RPMI7951 (cell line): ENCODE measurements at regions not wholly inside any gene's neighbourhood (a gene's known extent, or its start where the extent isn't known, plus 50 kb on each side); places are given as distances from the start of the nearest gene placed in this dataset.

ENCODE experiments used
- DNase-seq: peaks from one replicate; pipeline ENCODE4 v3.0.0-alpha.2; 2012; ENCODE audit warnings: low read depth

- DNase-seq, result peak; percentile 72
Measured at GRCh38 chr4:57425610-57426009, 315.4 kb upstream of the IGFBP7 start.

DNA sequence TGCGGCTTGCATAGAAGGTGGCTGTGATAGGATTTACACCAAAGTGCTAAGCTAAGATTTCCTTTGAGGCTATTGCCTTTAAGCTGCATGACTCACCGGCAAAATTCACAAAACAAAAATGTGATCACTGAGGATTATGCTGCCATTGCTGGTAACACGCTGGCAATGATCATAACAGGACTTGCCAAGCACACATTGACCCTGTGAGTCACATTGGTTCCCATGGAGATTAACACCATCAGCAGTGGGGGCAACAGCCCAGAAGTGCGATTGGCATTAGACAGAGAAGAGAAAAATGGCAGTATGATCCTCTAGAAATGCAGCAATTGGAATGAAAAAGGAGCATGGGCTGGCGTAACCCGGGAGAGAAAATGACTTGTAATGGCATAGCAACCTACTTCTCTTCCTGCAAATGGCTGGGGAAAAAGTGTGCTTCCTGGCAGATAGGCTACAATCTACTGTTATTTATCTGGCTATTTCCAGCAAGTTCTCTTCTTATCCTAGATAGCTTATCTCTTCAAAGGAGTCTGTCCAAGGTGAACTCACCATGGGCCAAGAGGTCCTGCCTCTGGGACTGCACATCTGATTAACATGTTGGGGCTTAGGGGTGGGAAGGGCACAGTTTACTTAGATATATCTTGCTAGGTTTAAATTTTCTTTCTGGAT lies 314.2 kb upstream of the IGFBP7 start:
- peak; percentile 94 for DNase-seq

DNA sequence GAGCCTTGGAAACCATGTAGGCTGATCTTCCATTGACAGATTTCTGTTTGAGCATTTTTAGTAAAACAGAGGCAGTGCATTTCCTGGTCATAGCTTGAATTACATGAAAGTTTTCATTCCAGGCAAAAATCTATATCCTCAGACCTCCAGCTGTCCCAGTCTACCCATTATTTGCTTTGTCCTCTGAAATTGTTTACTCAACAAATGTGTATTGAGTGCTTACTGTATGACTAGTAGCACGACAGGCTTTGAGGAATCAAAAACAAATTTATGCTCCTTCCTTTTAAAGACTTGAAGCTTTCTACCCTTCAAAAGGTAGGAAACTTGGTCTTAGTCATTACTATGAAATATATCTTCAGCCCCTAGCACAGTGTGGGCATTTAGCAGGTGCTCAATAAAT lies 307.9 kb upstream of the IGFBP7 start:
- DNase-seq, result no peak

- no peak for DNase-seq
Measured at GRCh38 chr4:57412259-57413054, 302.3 kb upstream of the IGFBP7 start.

- peak; percentile 45 for DNase-seq
Measured at GRCh38 chr4:57410331-57411052, 300.3 kb upstream of the IGFBP7 start.

GRCh38 chr4:57405359-57405758 lies 295.2 kb upstream of the IGFBP7 start:
- DNase-seq, result peak; percentile 90

DNA sequence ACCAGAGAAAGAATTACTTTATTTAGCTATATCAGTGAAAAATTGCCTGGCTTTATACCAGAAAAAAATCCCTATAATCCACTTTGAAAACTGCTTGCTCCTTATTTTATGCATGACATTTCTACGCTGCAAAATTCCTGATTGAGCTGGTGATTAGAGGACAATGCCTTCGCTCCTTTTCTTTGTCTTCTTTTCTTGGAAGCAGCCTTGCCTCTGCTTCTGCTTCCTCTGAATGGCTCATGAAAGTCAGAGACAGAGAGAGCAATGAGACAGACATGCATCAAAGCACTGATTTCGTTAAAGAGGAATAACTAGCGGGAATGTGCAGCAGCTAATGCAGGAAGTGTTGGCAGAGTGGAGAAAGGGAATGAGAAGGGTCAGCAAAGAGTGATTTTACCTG lies 294.3 kb upstream of the IGFBP7 start:
- DNase-seq, result no peak

GRCh38 chr4:57403591-57403990 lies 293.4 kb upstream of the IGFBP7 start:
- DNase-seq, result no peak

DNA sequence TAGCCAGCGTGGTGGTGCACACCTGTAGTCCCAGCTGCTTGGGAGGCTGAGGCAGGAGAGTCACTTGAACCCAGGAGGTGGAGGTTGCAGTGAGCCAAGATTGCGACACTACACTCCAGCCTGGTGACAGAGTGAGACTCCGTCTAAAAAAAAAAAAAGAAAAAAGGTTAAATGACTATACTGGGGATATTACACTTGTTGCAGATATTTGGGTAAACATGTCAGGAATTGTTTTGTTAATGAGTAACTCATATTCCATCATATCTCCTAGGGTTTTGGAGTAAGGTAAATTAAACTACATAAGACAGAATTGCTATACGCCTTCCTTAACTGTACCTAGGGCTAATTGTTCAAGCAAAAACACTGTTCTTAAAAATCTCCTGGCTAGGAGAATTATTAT lies 291.4 kb upstream of the IGFBP7 start:
- no peak for DNase-seq

DNA sequence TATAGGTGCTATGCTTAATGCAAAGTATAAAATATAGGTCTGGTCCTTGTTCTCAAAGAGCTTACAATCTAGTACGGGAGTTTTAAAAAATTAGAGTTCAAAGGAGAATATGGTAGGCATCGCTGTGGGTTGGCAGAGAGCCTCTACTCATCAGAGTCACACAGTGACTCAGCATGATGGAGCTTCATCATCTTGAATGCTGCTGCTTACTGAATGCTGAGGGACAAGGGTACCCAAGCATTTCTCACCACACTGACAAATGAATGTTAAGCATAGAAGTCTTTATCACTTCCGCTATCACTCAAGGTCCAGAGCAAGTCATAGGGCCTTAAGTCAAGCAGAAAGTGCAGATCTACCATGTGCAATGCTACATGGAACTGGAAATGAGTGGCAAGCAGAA lies 268.6 kb upstream of the IGFBP7 start:
- DNase-seq, result peak; percentile 94

- DNase-seq, result peak; percentile 86
Measured at GRCh38 chr4:57374866-57375595, 264.8 kb upstream of the IGFBP7 start.

DNA sequence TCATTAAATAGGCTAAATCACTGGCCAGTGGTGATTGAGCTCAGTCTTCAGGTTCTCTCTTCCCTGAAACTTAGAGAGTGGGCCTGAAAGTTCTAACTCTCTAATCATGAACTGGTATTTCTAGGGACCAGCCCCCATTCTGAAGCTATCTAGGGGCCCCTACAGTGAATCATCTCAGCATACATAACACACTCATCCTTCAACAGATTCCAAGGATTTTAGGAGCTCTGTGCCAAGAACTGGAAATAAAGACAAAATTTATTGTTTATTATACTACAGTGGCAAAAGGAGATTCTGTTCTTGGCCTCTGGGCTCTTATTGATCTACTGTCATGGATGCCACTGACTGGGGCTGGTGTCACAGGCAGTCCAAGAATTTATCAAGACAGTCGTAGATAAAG lies 263.8 kb upstream of the IGFBP7 start:
- peak; percentile 15 for DNase-seq

DNA sequence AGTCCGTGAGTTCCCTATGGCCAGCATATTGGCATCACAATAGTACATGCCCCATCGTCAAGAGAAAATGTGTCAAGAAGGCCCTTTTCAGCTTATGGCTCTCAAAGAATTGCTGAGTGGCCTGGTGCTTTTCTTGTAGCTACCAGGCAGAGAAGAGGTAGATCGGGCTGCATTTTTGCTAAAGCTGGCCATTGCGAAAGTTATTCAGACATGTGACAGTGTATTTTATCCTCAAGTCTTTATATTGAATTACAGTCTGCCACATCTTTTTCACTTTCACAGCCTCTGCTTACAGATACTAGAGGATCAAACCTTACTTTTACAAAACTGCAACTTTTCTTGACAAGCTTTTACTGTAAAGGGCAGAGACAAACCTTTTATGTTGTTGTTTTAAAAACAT lies 261.5 kb upstream of the IGFBP7 start:
- no peak for DNase-seq

DNA sequence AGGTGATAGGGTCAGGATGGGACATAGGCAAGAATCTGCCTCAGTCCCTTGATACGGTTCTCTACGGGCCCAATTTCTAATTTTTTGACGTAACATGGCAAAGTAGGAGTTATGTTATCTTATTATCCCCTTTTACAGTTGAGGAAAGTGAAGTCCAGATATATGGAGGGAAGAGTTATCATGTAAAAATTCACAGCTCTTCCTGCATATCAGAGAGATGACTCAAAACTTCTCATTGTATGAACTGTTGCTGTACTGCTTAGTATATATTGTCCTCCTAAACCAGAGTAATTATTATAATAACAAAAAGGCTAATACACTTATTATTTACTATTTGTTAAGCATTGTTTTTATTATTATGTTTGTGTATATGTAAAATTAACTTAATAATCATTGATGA lies 260.5 kb upstream of the IGFBP7 start:
- no peak for DNase-seq

DNA sequence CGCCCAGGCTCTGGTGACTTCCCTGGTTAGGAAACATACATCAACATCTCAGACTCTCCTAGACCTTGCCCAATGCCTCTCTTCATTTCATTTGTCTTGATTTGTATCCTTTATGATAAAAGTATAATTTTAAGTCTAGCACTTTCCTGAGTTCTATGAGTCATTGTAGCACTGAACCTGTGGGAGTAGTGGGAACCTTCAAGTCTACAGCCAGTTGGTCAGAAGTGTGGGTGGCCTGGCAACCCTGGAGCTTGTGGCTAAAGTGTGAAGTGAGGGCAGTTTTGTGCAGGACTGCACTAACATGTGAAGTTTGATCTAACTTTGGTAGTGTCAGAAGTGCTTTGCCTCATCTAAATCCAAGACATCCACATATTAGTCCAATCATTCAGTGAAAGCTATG lies 259.3 kb upstream of the IGFBP7 start:
- peak; percentile 50 for DNase-seq

GRCh38 chr4:57364255-57364654 lies 254.1 kb upstream of the IGFBP7 start:
- no peak for DNase-seq

DNA sequence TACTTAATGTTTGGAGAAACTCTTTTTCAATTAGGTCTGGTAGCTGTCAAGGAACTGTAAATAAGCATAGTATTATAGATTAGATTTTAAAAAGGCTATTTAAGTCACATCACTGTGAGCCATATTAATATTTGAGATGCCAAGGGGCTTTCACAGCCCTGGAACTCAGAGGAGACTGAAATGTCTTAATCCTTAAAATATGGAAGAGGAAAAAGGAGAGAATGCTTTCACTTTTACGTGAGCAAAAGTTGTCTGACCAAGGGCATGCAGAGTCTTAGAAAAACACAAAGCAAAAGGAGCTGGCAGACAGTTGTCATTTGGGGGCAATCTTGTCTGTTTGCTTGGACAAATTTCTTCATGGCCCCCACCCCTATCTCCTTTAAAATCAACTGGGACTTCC lies 253.2 kb upstream of the IGFBP7 start:
- DNase-seq, result no peak

- no peak for DNase-seq
Measured at GRCh38 chr4:57360681-57361080, 250.5 kb upstream of the IGFBP7 start.

DNA sequence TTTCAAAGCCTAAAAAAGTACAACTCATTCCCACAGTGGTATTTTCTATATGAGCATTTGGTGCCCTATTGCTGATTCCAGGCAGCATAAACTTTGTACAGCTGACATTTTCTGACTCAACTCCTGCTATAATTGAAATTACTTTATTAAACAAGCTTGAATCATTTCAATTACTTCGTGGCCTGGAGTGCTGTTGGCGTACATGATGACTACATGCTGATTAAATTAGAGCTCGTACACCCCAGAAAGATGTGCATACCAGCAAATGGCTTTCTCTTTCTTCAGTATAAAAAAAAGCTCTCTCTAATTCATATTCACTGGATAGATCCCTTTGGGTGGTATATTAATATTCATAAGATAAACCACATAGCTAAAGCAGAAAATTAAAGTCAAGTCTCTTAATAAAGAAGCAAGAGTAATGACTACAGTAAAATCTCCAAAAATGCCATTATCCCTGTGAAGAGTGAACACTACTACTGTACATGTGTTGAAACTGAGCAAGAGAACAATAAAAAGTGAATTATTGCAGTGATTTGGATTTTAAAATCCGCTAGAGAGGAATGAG lies 245.0 kb upstream of the IGFBP7 start:
- peak; percentile 30 for DNase-seq

DNA sequence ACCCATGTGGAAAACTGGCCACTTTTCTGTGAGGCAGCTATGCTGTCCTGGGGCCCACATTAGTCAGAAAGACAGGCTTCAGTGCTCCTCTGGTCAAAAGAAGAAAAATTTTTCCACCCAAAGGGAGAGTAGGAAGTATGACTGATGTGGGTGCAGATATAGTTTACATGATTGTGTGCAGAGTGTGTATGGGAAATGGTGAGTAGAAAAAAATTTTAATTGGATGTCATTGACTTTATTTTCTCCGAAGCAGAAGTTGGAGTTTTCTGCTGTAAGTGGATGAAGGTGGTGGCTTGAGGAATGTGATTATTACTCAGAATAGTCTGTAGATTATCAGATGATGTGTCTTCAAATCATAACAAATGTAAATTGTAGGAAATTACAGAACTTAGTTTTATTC lies 241.5 kb upstream of the IGFBP7 start:
- DNase-seq, result no peak

GRCh38 chr4:57344296-57344695 lies 234.1 kb upstream of the IGFBP7 start:
- DNase-seq, result peak; percentile 26

DNA sequence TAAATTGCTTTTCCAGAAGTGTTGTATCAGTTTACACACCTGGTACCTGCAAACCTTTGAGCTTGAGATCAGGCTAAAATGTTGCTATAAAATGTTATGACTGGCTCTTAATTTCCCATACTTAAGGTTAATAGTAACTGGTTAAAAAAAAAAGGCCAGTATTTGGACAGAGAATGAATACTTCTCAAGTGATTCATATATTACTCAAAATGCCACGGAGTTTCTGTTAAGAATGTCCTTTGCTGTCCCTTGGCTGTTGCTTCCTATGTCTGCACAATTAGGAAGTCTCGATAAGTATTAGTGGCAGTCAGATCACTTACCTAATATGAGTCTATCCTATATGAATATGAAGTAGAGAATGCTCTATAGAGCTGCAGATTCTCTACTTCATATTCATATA lies 232.2 kb upstream of the IGFBP7 start:
- peak; percentile 49 for DNase-seq
